Psoas muscle (tissue), 7 donors: ENCODE measurements at regions not wholly inside any gene's neighbourhood (a gene's known extent, or its start where the extent isn't known, plus 50 kb on each side); places are given as distances from the start of the nearest gene placed in this dataset.

ENCODE experiments used
- ATAC-seq, 4 donors: fragments of 200-7000 bp; cut with Tn5 transposase; one replicate each; pipeline ENCODE4 v1.9.1; 2020; ENCODE audit warnings: moderate library complexity in 3 of 4, mild to moderate bottlenecking in 2 of 4
- DNase-seq, 2 donors: peaks; one replicate each; pipeline ENCODE4 v3.0.0-alpha.2; 2020
- H3K27ac ChIP-seq: fragments of 200-600 bp; one replicate; pipeline ENCODE4 v1.8.0; 2022
- H3K27me3 ChIP-seq, 3 donors: fragments of 200-600 bp in 1 of 3; one replicate each; pipeline versions ENCODE4 v1.6.1 to v1.8.0; 2013 to 2022; ENCODE audit warnings: low read length in 2 of 3, mild to moderate bottlenecking in 2 of 3, moderate library complexity in 1 of 3; ENCODE audit not compliant: insufficient read depth in 3 of 3
- H3K36me3 ChIP-seq, 2 donors: fragments of 200-600 bp in 1 of 2; one replicate each; pipeline versions ENCODE4 v1.6.1 to v1.8.0; 2013 to 2022; ENCODE audit warnings: low read depth in 1 of 2, mild to moderate bottlenecking in 1 of 2, moderate library complexity in 1 of 2; ENCODE audit not compliant: insufficient read depth in 1 of 2
- H3K4me1 ChIP-seq: fragments of 200-600 bp; one replicate; pipeline ENCODE4 v1.8.0; 2022
- H3K4me3 ChIP-seq: fragments of 200-600 bp; one replicate; pipeline ENCODE4 v1.8.0; 2022; ENCODE audit warnings: mild to moderate bottlenecking
- H3K9me3 ChIP-seq: fragments of 200-600 bp; one replicate; pipeline ENCODE4 v1.8.0; 2022
- WGBS, 3 donors: extraction: QIAGEN DNeasy Blood & Tissue Kit; methylation state at CpG; one replicate each; pipeline versions ENCODE4 v1.1.6 to v1.1.7; 2013; 5-methylcytosine and 5-hydroxymethylcytosine counted together
- intact Hi-C, 2 donors: fragments of 100-400 bp; cut with DNase I; formaldehyde crosslinking; loops; one replicate each; pipeline versions ENCODE4 v1.11.0 to v1.14.2; 2022
- TF ChIP-seq, protein P1 (sequence below): fragments of 200-600 bp; IDR thresholded peaks from one replicate; pipeline ENCODE4 v1.8.0; 2022; ENCODE audit warnings: antibody characterized with exemption
- donor health status: healthy with polysubstance abuse.
- donor health status: DM: no; HTN: no; CAD: no; lungs with moderate emphysema.
- donor health status: Bipolar disorder and iron deficiency.
- donor health status: healthy.
- donor health status: DM: yes; HTN: yes; CAD: no.
- donor health status: DM: no; HTN: no; CAD: no.
- donor health status: DM: yes; HTN: yes; CAD: no.

- WGBS, 3 donors = 61 to 65% (median 65%) methylated on average over 5 of the region's 5 CpGs
- H3K36me3 ChIP-seq = no peaks in the 10 kb centered on the region
- no peak for DNase-seq
- intact Hi-C loops = no loop called here
- no peak overlapping the region for H3K4me3 ChIP-seq
- H3K27me3 ChIP-seq = no peaks in the 10 kb centered on the region
- H3K4me1 ChIP-seq = no peaks in the 10 kb centered on the region
- ATAC-seq = no peak
- H3K27ac ChIP-seq = no peak overlapping the region
- no peaks in the 10 kb centered on the region for H3K9me3 ChIP-seq
- TF ChIP-seq, protein P1, sequence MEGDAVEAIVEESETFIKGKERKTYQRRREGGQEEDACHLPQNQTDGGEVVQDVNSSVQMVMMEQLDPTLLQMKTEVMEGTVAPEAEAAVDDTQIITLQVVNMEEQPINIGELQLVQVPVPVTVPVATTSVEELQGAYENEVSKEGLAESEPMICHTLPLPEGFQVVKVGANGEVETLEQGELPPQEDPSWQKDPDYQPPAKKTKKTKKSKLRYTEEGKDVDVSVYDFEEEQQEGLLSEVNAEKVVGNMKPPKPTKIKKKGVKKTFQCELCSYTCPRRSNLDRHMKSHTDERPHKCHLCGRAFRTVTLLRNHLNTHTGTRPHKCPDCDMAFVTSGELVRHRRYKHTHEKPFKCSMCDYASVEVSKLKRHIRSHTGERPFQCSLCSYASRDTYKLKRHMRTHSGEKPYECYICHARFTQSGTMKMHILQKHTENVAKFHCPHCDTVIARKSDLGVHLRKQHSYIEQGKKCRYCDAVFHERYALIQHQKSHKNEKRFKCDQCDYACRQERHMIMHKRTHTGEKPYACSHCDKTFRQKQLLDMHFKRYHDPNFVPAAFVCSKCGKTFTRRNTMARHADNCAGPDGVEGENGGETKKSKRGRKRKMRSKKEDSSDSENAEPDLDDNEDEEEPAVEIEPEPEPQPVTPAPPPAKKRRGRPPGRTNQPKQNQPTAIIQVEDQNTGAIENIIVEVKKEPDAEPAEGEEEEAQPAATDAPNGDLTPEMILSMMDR = no peak
These were observed 250.4 kb downstream of the C12orf75 start for GRCh38 chr12:105580821-105581352.

GRCh38 chr12:105581420-105581819 lies 250.9 kb downstream of the C12orf75 start:
- no peak overlapping the region for H3K4me3 ChIP-seq
- DNase-seq (no peak), ATAC-seq (no peak)
- no peak overlapping the region for H3K27ac ChIP-seq
- 88 to 94% (median 91%) methylated on average over 6 of the region's 6 CpGs for WGBS, 3 donors
- intact Hi-C loops = no loop called here
- no peaks in the 10 kb centered on the region for H3K36me3 ChIP-seq
- no peaks in the 10 kb centered on the region for H3K27me3 ChIP-seq
- H3K9me3 ChIP-seq = no peaks in the 10 kb centered on the region
- H3K4me1 ChIP-seq = no peaks in the 10 kb centered on the region
- TF ChIP-seq, protein P1 = no peak

DNA sequence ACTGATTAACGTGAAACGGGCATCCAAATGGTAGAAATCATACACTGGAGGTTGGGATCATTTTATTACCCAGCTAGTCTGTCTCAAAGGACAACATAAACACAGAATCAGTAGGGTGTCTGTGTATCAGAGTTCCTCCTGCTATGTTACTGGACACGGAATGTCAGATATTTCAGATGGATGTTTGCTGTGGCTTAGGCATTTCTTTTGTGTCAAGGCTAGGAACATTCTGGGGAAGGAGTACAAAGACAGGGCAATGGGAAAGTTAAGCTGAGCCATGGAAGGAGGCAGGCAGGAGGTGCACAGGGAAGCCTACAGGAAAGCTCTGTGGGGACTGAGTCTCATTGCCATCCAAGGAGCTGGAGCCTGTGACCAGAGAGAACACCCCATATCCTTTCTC lies 254.6 kb downstream of the C12orf75 start:
- Histone ChIP-seq H3K27me3 (no peaks in the 10 kb centered on the region), H3K27ac (no peak overlapping the region), H3K9me3 (no peaks in the 10 kb centered on the region), H3K4me3 (no peak overlapping the region), H3K36me3 (no peaks in the 10 kb centered on the region), H3K4me1 (no peaks in the 10 kb centered on the region)
- TF ChIP-seq, protein P1 = no peak
- WGBS, 3 donors = 88 to 94% (median 91%) methylated on average over 3 of the region's 3 CpGs
- ATAC-seq = no peak
- intact Hi-C loops = no loop called here
- DNase-seq = no peak

- Histone ChIP-seq H3K4me1 (no peaks in the 10 kb centered on the region), H3K27ac (no peak overlapping the region), H3K9me3 (no peaks in the 10 kb centered on the region), H3K36me3 (no peaks in the 10 kb centered on the region), H3K4me3 (no peak overlapping the region), H3K27me3 (no peaks in the 10 kb centered on the region)
- intact Hi-C loops = no loop called here
- DNase-seq (no peak), ATAC-seq (no peak)
- WGBS, 3 donors = 62 to 81% (median 69%) methylated on average over 5 of the region's 5 CpGs
- TF ChIP-seq, protein P1 = no peak
These were observed 256.7 kb downstream of the C12orf75 start for GRCh38 chr12:105587237-105587636.

- TF ChIP-seq, protein P1 = no peak
- H3K27ac ChIP-seq = no peak overlapping the region
These were observed 257.6 kb downstream of the C12orf75 start for GRCh38 chr12:105588106-105588505.

More at GRCh38 chr12:105588106-105588505, 257.6 kb downstream of the C12orf75 start:
- WGBS, 3 donors = 83 to 90% (median 87%) methylated on average over 4 of the region's 4 CpGs
- H3K36me3 ChIP-seq = no peaks in the 10 kb centered on the region
- no peaks in the 10 kb centered on the region for H3K4me1 ChIP-seq
- no peaks in the 10 kb centered on the region for H3K27me3 ChIP-seq
- H3K9me3 ChIP-seq = no peaks in the 10 kb centered on the region
- H3K4me3 ChIP-seq = no peak overlapping the region
- intact Hi-C loops = no loop called here
- ATAC-seq (no peak), DNase-seq (no peak)
